ENCODE measurements at regions not wholly inside any gene's neighbourhood (a gene's known extent, or its start where the extent isn't known, plus 50 kb on each side); places are given as distances from the start of the nearest gene placed in this dataset.

DNA sequence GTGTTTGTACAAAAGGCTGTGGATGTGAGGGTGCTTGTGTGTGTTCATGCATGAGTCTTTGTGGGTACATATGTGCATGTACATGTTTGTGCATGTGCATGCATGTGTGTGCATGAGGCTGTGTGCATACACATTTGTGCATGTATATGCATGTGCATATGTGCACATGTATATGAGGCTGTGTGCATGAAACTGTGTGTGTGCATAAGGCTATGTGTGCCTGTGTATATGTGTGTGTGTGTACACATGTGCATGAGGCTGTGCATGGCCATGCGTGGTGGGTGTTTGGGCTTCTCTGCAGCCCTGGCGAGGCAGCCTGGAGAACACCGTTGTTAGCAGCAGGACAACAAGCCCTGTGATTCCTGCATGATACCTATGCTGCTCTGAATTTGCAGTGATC is 207.7 kb upstream of the ADCY1 start:
- Mint-ChIP-seq H3K36me3 (ENCODE audit: insufficient read depth in 1 of 3, low read depth in 3 of 3) (no peaks in the 10 kb centered on the region; a peak in 1 of 7 replicates), H3K27ac (no peak overlapping the region), H3K4me1 (0 out of 4 replicates have a peak, but pooled peaks cover 0 to 4% of the 10 kb centered on the region in 2 experiments), H3K9me3 (peaks cover 13 to 16% of the 10 kb centered on the region in 2 experiments), H3K27me3 (ENCODE audit: low read depth) (peaks cover 3% of the 10 kb centered on the region; the same call in 1 of the 2 replicates), H3K4me3 (no peak overlapping the region)
- Histone ChIP-seq H3K4me2 (ENCODE audit: insufficient read depth, insufficient read length, low read length) (no peak overlapping the region), H2AK5ac (ENCODE audit: insufficient read length, low read length) (no peak overlapping the region), H2BK15ac (ENCODE audit: low read depth, low read length) (no peak overlapping the region), H3K23me2 (ENCODE audit: insufficient read length, low read depth, low read length, poor library complexity, severe bottlenecking) (no peaks in the 10 kb centered on the region), H2BK5ac (ENCODE audit: insufficient read length, low read length) (no peak overlapping the region), H3K79me2 (ENCODE audit: insufficient read depth, low read length) (no peaks in the 10 kb centered on the region), H3K23ac (ENCODE audit: insufficient read length, low read depth, low read length) (peak overlapping the region; percentile 56), H4K20me1 (ENCODE audit: control insufficient read depth, insufficient read depth, insufficient read length) (no peaks in the 10 kb centered on the region), H3K27me3 (ENCODE audit: insufficient read depth, low read length) (no peaks in the 10 kb centered on the region), H3K14ac (ENCODE audit: insufficient read depth, low read length) (no peak overlapping the region), H3K56ac (ENCODE audit: insufficient read length, low read depth, low read length) (no peak overlapping the region), H2BK120ac (ENCODE audit: low read depth, low read length, poor library complexity, severe bottlenecking) (no peak overlapping the region), H3K79me1 (ENCODE audit: insufficient read depth, low read depth, low read length, poor library complexity, severe bottlenecking) (no peaks in the 10 kb centered on the region), H4K8ac (replicated peaks; ENCODE audit: insufficient read length, low read depth, low read length) (no peak overlapping the region), H2AFZ (ENCODE audit: low read length) (no peak overlapping the region), H2BK20ac (ENCODE audit: low read depth, low read length, poor library complexity, severe bottlenecking) (no peak overlapping the region), H3K27ac (ENCODE audit: insufficient read length, low read depth, low read length) (no peak overlapping the region), H3K4ac (ENCODE audit: low read depth, low read length) (no peak overlapping the region), H4K91ac (ENCODE audit: insufficient read length, low read depth, low read length) (no peak overlapping the region), H2BK12ac (ENCODE audit: insufficient read length, low read depth, low read length) (no peak overlapping the region), H3K9ac (ENCODE audit: extremely low read depth, insufficient read length, low read length) (no peak overlapping the region), H3K4me1 (ENCODE audit: insufficient read depth, low read length) (no peaks in the 10 kb centered on the region), H3T11ph (ENCODE audit: low read length) (no peak overlapping the region), H3K18ac (ENCODE audit: insufficient read length, low read depth, low read length) (no peak overlapping the region), H4K5ac (ENCODE audit: insufficient read length, low read depth, low read length) (no peak overlapping the region), H3K9me3 (ENCODE audit: control insufficient read depth, low read depth, low read length) (no peaks in the 10 kb centered on the region)
- TF ChIP-seq, protein P1, sequence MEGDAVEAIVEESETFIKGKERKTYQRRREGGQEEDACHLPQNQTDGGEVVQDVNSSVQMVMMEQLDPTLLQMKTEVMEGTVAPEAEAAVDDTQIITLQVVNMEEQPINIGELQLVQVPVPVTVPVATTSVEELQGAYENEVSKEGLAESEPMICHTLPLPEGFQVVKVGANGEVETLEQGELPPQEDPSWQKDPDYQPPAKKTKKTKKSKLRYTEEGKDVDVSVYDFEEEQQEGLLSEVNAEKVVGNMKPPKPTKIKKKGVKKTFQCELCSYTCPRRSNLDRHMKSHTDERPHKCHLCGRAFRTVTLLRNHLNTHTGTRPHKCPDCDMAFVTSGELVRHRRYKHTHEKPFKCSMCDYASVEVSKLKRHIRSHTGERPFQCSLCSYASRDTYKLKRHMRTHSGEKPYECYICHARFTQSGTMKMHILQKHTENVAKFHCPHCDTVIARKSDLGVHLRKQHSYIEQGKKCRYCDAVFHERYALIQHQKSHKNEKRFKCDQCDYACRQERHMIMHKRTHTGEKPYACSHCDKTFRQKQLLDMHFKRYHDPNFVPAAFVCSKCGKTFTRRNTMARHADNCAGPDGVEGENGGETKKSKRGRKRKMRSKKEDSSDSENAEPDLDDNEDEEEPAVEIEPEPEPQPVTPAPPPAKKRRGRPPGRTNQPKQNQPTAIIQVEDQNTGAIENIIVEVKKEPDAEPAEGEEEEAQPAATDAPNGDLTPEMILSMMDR (conservative IDR thresholded peaks at IDR 0.05), result no peak
- no peak for DNase-seq
- WGBS (ENCODE audit: extremely low coverage, insufficient read length, low lambda C conversion rate), result no CpG with 5 or more reads among the region's 3 CpGs
